Endothelial cell of umbilical vein (primary cell): ENCODE measurements at regions not wholly inside any gene's neighbourhood (a gene's known extent, or its start where the extent isn't known, plus 50 kb on each side); places are given as distances from the start of the nearest gene placed in this dataset.

Source experiments
- BruUV-seq: library from RNA; stranded (reverse); fragments of 400-500 nt; replicated peaks from 2 replicates; lab custom pipeline; 2021; lab: Mats Ljungman, UMichigan
- CTCF ChIA-PET: fragments of 300-600, 350-600 bp; sonication (Branson Sonifier 250); formaldehyde crosslinking; loops from one replicate; lab custom pipeline; 2021; ENCODE audit warnings: antibody characterized with exemption, inconsistent platforms; lab: Charles Lee
- POLR2A ChIA-PET: fragments of 300-600, 350-600 bp; sonication (Branson Sonifier 250); formaldehyde crosslinking; loops from one replicate; lab custom pipeline; 2021; ENCODE audit warnings: antibody characterized with exemption, inconsistent platforms; lab: Charles Lee
- DNase-seq: peaks from one replicate; pipeline ENCODE4 v3.0.0-alpha.2; 2011; ENCODE audit warnings: low read depth, low spot score
- FAIRE-seq: peaks from 2 replicates; lab custom pipeline; 2011; peaks lifted over from hg19 to GRCh38; lab: Jason Lieb, UNC
- H2AFZ ChIP-seq: 2 replicates; pipeline ENCODE4 v1.6.0; 2012; ENCODE audit warnings: low read depth, low read length, control low read depth, inconsistent platforms
- H3K27ac ChIP-seq: 2 replicates; pipeline ENCODE4 v1.5.1; 2011; ENCODE audit warnings: low read depth, mild to moderate bottlenecking, control low read depth, low read length, moderate library complexity; ENCODE audit not compliant: insufficient read depth
- H3K27me3 ChIP-seq, 2 experiments: 2 replicates each; pipeline versions ENCODE4 v1.6.0 to v1.6.1; 2011; ENCODE audit warnings: low read length in 2 of 2, mixed read lengths in 1 of 2; ENCODE audit not compliant: control insufficient read depth in 2 of 2, insufficient read depth in 2 of 2
- H3K36me3 ChIP-seq, 2 experiments: 2 replicates in 1 of 2; 3 replicates in 1 of 2; pipeline ENCODE4 v1.5.1; 2011; ENCODE audit warnings: low read length in 2 of 2, mild to moderate bottlenecking in 1 of 2, moderate library complexity in 1 of 2; ENCODE audit not compliant: control insufficient read depth in 2 of 2, insufficient read depth in 2 of 2; ENCODE audit errors: extremely low read depth in 1 of 2
- H3K4me1 ChIP-seq: 3 replicates; pipeline ENCODE4 v1.5.1; 2011; ENCODE audit warnings: mild to moderate bottlenecking, low read length; ENCODE audit not compliant: control insufficient read depth, insufficient read depth; ENCODE audit errors: extremely low read depth
- H3K4me2 ChIP-seq: 2 replicates; pipeline ENCODE4 v1.6.1; 2011; ENCODE audit warnings: low read length, control low read depth, mixed read lengths; ENCODE audit not compliant: insufficient read depth
- H3K4me3 ChIP-seq, 3 experiments: fragments of 200-600 bp in 1 of 3; sonication (generic), shearing (Covaris generic) in 1 of 3; replicated peaks in 1 of 3; 2 replicates each; pipeline ENCODE4 v1.5.1; 2011 to 2016; ENCODE audit warnings: control low read depth in 3 of 3, low read length in 3 of 3, mild to moderate bottlenecking in 2 of 3, inconsistent platforms in 1 of 3, low read depth in 1 of 3, moderate library complexity in 1 of 3; ENCODE audit not compliant: insufficient read depth in 1 of 3
- H3K79me2 ChIP-seq: 2 replicates; pipeline ENCODE4 v1.6.0; 2012; ENCODE audit warnings: low read length, inconsistent platforms; ENCODE audit not compliant: control insufficient read depth, insufficient read depth
- H3K9ac ChIP-seq: replicated peaks from 2 replicates; pipeline ENCODE3; 2011; ENCODE audit warnings: low read length, control low read depth; ENCODE audit not compliant: insufficient read depth; ENCODE audit errors: extremely low read depth
- H3K9me1 ChIP-seq: replicated peaks from 3 replicates; pipeline ENCODE4 v1.6.0; 2011; ENCODE audit warnings: mild to moderate bottlenecking, low read length; ENCODE audit not compliant: control insufficient read depth, insufficient read depth; ENCODE audit errors: extremely low read depth
- H3K9me3 ChIP-seq: replicated peaks from 2 replicates; pipeline ENCODE4 v1.5.1; 2012; ENCODE audit warnings: low read length, inconsistent platforms; ENCODE audit not compliant: control insufficient read depth, insufficient read depth
- H4K20me1 ChIP-seq: replicated peaks from 2 replicates; pipeline ENCODE3; 2011; ENCODE audit warnings: mild to moderate bottlenecking, low read length; ENCODE audit not compliant: control insufficient read depth, insufficient read depth; ENCODE audit errors: extremely low read depth
- CTCF ChIP-seq, 2 donors: IDR thresholded peaks; 1 replicate in 1 of 2; 2 replicates in 1 of 2; pipeline ENCODE4 v1.5.1; 2011; ENCODE audit warnings: low read length in 2 of 2, mild to moderate bottlenecking in 2 of 2, moderate library complexity in 2 of 2, control low read depth in 1 of 2, inconsistent platforms in 1 of 2, low read depth in 1 of 2; ENCODE audit not compliant: insufficient read depth in 1 of 2; ENCODE audit errors: extremely low read depth in 1 of 2
- EZH2 ChIP-seq: IDR thresholded peaks from 2 replicates; pipeline ENCODE4 v1.6.1; 2012; ENCODE audit warnings: borderline replicate concordance, low read depth, mild to moderate bottlenecking, moderate library complexity, low read length, inconsistent platforms; ENCODE audit not compliant: severe bottlenecking
- FOS ChIP-seq: IDR thresholded peaks from 2 replicates; pipeline ENCODE4 v1.6.1; 2011; ENCODE audit warnings: mild to moderate bottlenecking, low read length, moderate library complexity, borderline replicate concordance; ENCODE audit not compliant: insufficient read depth
- GATA2 ChIP-seq: IDR thresholded peaks from 2 replicates; pipeline ENCODE4 v1.7.0; 2011; ENCODE audit warnings: low read depth, mild to moderate bottlenecking, moderate library complexity, mixed read lengths, low read length; ENCODE audit not compliant: insufficient read length, insufficient read depth
- JUN ChIP-seq: IDR thresholded peaks from 2 replicates; pipeline ENCODE4 v1.6.1; 2011; ENCODE audit warnings: borderline replicate concordance, low read depth; ENCODE audit not compliant: insufficient read length, insufficient read depth
- MAX ChIP-seq: IDR thresholded peaks from 2 replicates; pipeline ENCODE4 v1.6.1; 2011; ENCODE audit not compliant: insufficient read depth, insufficient read length
- MYC ChIP-seq: IDR thresholded peaks from one replicate; pipeline ENCODE4 v1.6.1; 2011; ENCODE audit warnings: mild to moderate bottlenecking, low read depth, low read length
- POLR2A ChIP-seq: IDR thresholded peaks from 2 replicates; pipeline ENCODE4 v1.6.1; 2012; ENCODE audit warnings: low read depth, mild to moderate bottlenecking, control low read depth, low read length
- POLR2AphosphoS5 ChIP-seq: IDR thresholded peaks from 2 replicates; pipeline ENCODE4 v1.6.1; 2012; ENCODE audit warnings: low read depth, mild to moderate bottlenecking, control low read depth, low read length, moderate library complexity; ENCODE audit not compliant: insufficient read depth
- dilution Hi-C: fragments of 300-500 bp; cut with MboI; formaldehyde crosslinking; loops from one replicate; pipeline ENCODE4 v1.15.0; 2019; ENCODE audit warnings: low sequenced_read_pairs; ENCODE audit not compliant: extremely low pct_ligation_motif_present
- intact Hi-C: fragments of 100-400 bp; cut with micrococcal nuclease; formaldehyde crosslinking; loops from one replicate; pipeline ENCODE4 v1.10.0; 2022

- Histone ChIP-seq H3K36me3 (no peaks in the 10 kb centered on the region), H3K4me1 (no peaks in the 10 kb centered on the region), H3K27me3 (no peaks in the 10 kb centered on the region), H3K27ac (no peak overlapping the region), H2AFZ (no peak overlapping the region), H3K4me2 (no peak overlapping the region), H3K4me3 (no peak overlapping the region), H3K9me1 (no peaks in the 10 kb centered on the region), H3K79me2 (no peaks in the 10 kb centered on the region), H3K9ac (no peak overlapping the region), H3K9me3 (peaks cover 2% of the 10 kb centered on the region), H4K20me1 (no peaks in the 10 kb centered on the region)
- dilution Hi-C loops, result no loop called here
- BruUV-seq, result no TSS peak
- CTCF ChIA-PET, result no interaction called here
- FAIRE-seq (no peak), DNase-seq (no peak)
- intact Hi-C loops, result no loop called here
- TF ChIP-seq FOS, result no peak
- TF ChIP-seq MAX, result no peak
- TF ChIP-seq CTCF (IDR thresholded peaks at IDR 0.05; ENCODE audit: extremely low read depth in 1 of 2, insufficient read depth in 1 of 2, low read depth in 1 of 2, low read length in 2 of 2), result no peak
- no peak for TF ChIP-seq JUN
- no peak for TF ChIP-seq POLR2AphosphoS5
- no peak for TF ChIP-seq POLR2A
- TF ChIP-seq GATA2, result no peak
- no peak for TF ChIP-seq MYC
- TF ChIP-seq EZH2, result no peak
- POLR2A ChIA-PET, result no interaction called here
Measured at GRCh38 chr2:107218208-107218607, 332.2 kb upstream of the ST6GAL2 start.
